ENCODE measurements at regions not wholly inside any gene's neighbourhood (a gene's known extent, or its start where the extent isn't known, plus 50 kb on each side); places are given as distances from the start of the nearest gene placed in this dataset.
A peak's percentile ranks its signal among the peaks of the same experiment; 100 is the strongest.

GRCh38 chr5:8934455-8934854 is 611.4 kb downstream of the SEMA5A start:
- FAIRE-seq, result no peak
- 0% methylated on average over 1 of the region's 1 CpG for WGBS (ENCODE audit: low lambda C conversion rate)
- intact Hi-C loops (cut with micrococcal nuclease; ENCODE audit: unreplicated experiment), result no loop called here
- no TSS peak for BruUV-seq (replicated peaks)
- DNase-seq (ENCODE audit: low spot score), result no peak
- in situ Hi-C loops (cut with HindIII; ENCODE audit: extremely low pct_ligation_motif_present, low pct_unique_long_range_greater_than_20kb), result no loop called here
- H3K4me3 ChIP-seq (replicated peaks in 1 of 3; ENCODE audit: insufficient read depth in 1 of 3, low read depth in 2 of 3, low read length in 3 of 3), result no peak overlapping the region
- H3K27ac ChIP-seq (ENCODE audit: extremely low read length, insufficient read depth, low read length), result no peak overlapping the region
- TF ChIP-seq CAMTA2 (CRISPR knock-in tag; IDR thresholded peaks at IDR 0.05; ENCODE audit: borderline replicate concordance) (no peak), TCF7L2 (IDR thresholded peaks at IDR 0.05; ENCODE audit: low read depth, low read length) (no peak)
- H4K20me1 ChIP-seq (ENCODE audit: insufficient read depth, low read length), result no peaks in the 10 kb centered on the region
- H3K9me3 ChIP-seq (ENCODE audit: low read length), result peaks cover 76% of the 10 kb centered on the region
- no peak overlapping the region for H3K9ac ChIP-seq (ENCODE audit: insufficient read depth, low read depth, low read length)
- ChIA-PET POLR2A (no interaction called here), CTCF (ENCODE audit: low intra/inter-chr PET ratio, low total read pairs) (no interaction called here)
- no peaks in the 10 kb centered on the region for H3K79me2 ChIP-seq (ENCODE audit: insufficient read depth, low read length)
- H3K4me2 ChIP-seq (ENCODE audit: low read depth, low read length), result no peak overlapping the region
- no peaks in the 10 kb centered on the region for H3K27me3 ChIP-seq (ENCODE audit: control insufficient read depth in 1 of 2, insufficient read depth in 2 of 2, low read length in 2 of 2)
- H3K36me3 ChIP-seq (replicated peaks in 1 of 2; ENCODE audit: control insufficient read depth in 1 of 2, insufficient read depth in 2 of 2, low read length in 2 of 2), result no peaks in the 10 kb centered on the region
- no peaks in the 10 kb centered on the region for H3K4me1 ChIP-seq (ENCODE audit: insufficient read depth, low read length)
- H2AFZ ChIP-seq (ENCODE audit: low read length), result no peak overlapping the region
- no peak for ATAC-seq

GRCh38 chr5:8940934-8941333 is 604.9 kb downstream of the SEMA5A start:
- no peaks in the 10 kb centered on the region for H3K79me2 ChIP-seq (ENCODE audit: insufficient read depth, low read length)
- no peaks in the 10 kb centered on the region for H3K27me3 ChIP-seq (ENCODE audit: control insufficient read depth in 1 of 2, insufficient read depth in 2 of 2, low read length in 2 of 2)
- ATAC-seq (no peak), DNase-seq (ENCODE audit: low spot score) (no peak), FAIRE-seq (no peak)
- H3K9ac ChIP-seq (ENCODE audit: insufficient read depth, low read depth, low read length), result no peak overlapping the region
- BruUV-seq (replicated peaks), result no TSS peak
- no peaks in the 10 kb centered on the region for H4K20me1 ChIP-seq (ENCODE audit: insufficient read depth, low read length)
- H3K4me2 ChIP-seq (ENCODE audit: low read depth, low read length), result no peak overlapping the region
- H2AFZ ChIP-seq (ENCODE audit: low read length), result no peak overlapping the region
- H3K9me3 ChIP-seq (ENCODE audit: low read length), result peaks cover 81% of the 10 kb centered on the region
- TF ChIP-seq RAD51 (IDR thresholded peaks at IDR 0.05; ENCODE audit: borderline replicate concordance), result peak; percentile 92
- TF ChIP-seq TRIM22 (IDR thresholded peaks at IDR 0.05), result 0 out of 2 replicates have a peak, but pooled peaks have one; percentile 48
- no peak for TF ChIP-seq NCOA1 (CRISPR knock-in tag; IDR thresholded peaks at IDR 0.05)
- TF ChIP-seq ZNF317 (CRISPR knock-in tag; IDR thresholded peaks at IDR 0.05), result no peak
- TF ChIP-seq ETV6 (CRISPR knock-in tag; conservative IDR thresholded peaks at IDR 0.05), result no peak
- WGBS (ENCODE audit: low lambda C conversion rate), result 0% methylated on average over 1 of the region's 1 CpG
- CTCF ChIA-PET (ENCODE audit: low intra/inter-chr PET ratio, low total read pairs), result no interaction called here
- intact Hi-C loops (cut with micrococcal nuclease; ENCODE audit: unreplicated experiment), result no loop called here
- POLR2A ChIA-PET, result no interaction called here
- no peaks in the 10 kb centered on the region for H3K36me3 ChIP-seq (replicated peaks in 1 of 2; ENCODE audit: control insufficient read depth in 1 of 2, insufficient read depth in 2 of 2, low read length in 2 of 2)
- in situ Hi-C loops (cut with HindIII; ENCODE audit: extremely low pct_ligation_motif_present, low pct_unique_long_range_greater_than_20kb), result no loop called here
- no peaks in the 10 kb centered on the region for H3K4me1 ChIP-seq (ENCODE audit: insufficient read depth, low read length)
- no peak overlapping the region for H3K4me3 ChIP-seq (replicated peaks in 1 of 3; ENCODE audit: insufficient read depth in 1 of 3, low read depth in 2 of 3, low read length in 3 of 3)
- no peak overlapping the region for H3K27ac ChIP-seq (ENCODE audit: extremely low read length, insufficient read depth, low read length)
